ENCODE measurements at regions not wholly inside any gene's neighbourhood (a gene's known extent, or its start where the extent isn't known, plus 50 kb on each side); places are given as distances from the start of the nearest gene placed in this dataset.
"Not testable (repeated sequence)": the region's sequence is repeated elsewhere in the genome, so short reads cannot be mapped to it uniquely, and the experiment has no call there.

DNA sequence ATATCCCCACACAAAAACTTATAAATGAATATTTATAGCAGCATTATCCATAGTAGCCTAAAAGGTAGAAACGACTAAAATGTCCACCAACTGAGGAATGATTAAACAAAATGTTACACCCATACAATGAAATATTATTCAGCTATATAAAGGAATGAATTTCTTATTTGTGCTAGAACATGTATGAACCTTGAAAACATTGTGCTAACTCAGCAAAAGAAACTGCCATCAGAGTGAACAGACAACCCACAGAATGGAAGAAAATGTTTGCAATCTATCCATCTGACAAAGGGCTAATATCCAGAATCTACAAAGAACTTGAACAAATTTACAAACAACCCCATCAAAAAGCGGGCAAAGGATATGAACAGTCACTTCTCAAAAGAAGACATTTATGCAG is 155.3 kb upstream of the DIAPH2 start:
- H3K27me3 ChIP-seq (replicated peaks; ENCODE audit: control insufficient read depth, insufficient read depth, low read length); H3K4me1 ChIP-seq (ENCODE audit: control insufficient read depth, insufficient read depth, low read length); H3K9ac ChIP-seq (ENCODE audit: low read length); H3K4me3 ChIP-seq (ENCODE audit: low read length); H3K36me3 ChIP-seq (ENCODE audit: control insufficient read depth, insufficient read depth, low read length, severe bottlenecking); H3K9me3 ChIP-seq (ENCODE audit: control insufficient read depth, low read length); DNase-seq (ENCODE audit: low read depth): not testable (repeated sequence)

- no peak for DNase-seq (ENCODE audit: low read depth)
- H3K27me3 ChIP-seq (replicated peaks; ENCODE audit: control insufficient read depth, insufficient read depth, low read length) = peaks cover 16% of the 10 kb centered on the region
- H3K9ac ChIP-seq (ENCODE audit: low read length) = no peak overlapping the region
- H3K9me3 ChIP-seq (ENCODE audit: control insufficient read depth, low read length) = no peaks in the 10 kb centered on the region
- no peaks in the 10 kb centered on the region for H3K4me1 ChIP-seq (ENCODE audit: control insufficient read depth, insufficient read depth, low read length)
- no peak overlapping the region for H3K4me3 ChIP-seq (ENCODE audit: low read length)
- H3K36me3 ChIP-seq (ENCODE audit: control insufficient read depth, insufficient read depth, low read length, severe bottlenecking) = no peaks in the 10 kb centered on the region
Observed at GRCh38 chrX:96538104-96538725, 146.4 kb upstream of the DIAPH2 start.

GRCh38 chrX:96540111-96540631 is 144.5 kb upstream of the DIAPH2 start:
- no peaks in the 10 kb centered on the region for H3K36me3 ChIP-seq (ENCODE audit: control insufficient read depth, insufficient read depth, low read length, severe bottlenecking)
- no peaks in the 10 kb centered on the region for H3K4me1 ChIP-seq (ENCODE audit: control insufficient read depth, insufficient read depth, low read length)
- H3K27me3 ChIP-seq (replicated peaks; ENCODE audit: control insufficient read depth, insufficient read depth, low read length) = peaks cover 16% of the 10 kb centered on the region
- H3K9me3 ChIP-seq (ENCODE audit: control insufficient read depth, low read length) = no peaks in the 10 kb centered on the region
- H3K9ac ChIP-seq (ENCODE audit: low read length) = no peak overlapping the region
- DNase-seq (ENCODE audit: low read depth) = no peak
- no peak overlapping the region for H3K4me3 ChIP-seq (ENCODE audit: low read length)

GRCh38 chrX:96546281-96546680 is 138.4 kb upstream of the DIAPH2 start:
- H3K9ac ChIP-seq (ENCODE audit: low read length); H3K36me3 ChIP-seq (ENCODE audit: control insufficient read depth, insufficient read depth, low read length, severe bottlenecking); H3K4me1 ChIP-seq (ENCODE audit: control insufficient read depth, insufficient read depth, low read length); DNase-seq (ENCODE audit: low read depth); H3K9me3 ChIP-seq (ENCODE audit: control insufficient read depth, low read length); H3K4me3 ChIP-seq (ENCODE audit: low read length): not testable (repeated sequence)
- H3K27me3 ChIP-seq (replicated peaks; ENCODE audit: control insufficient read depth, insufficient read depth, low read length) = peaks cover 14% of the 10 kb centered on the region

GRCh38 chrX:96551322-96551872 is 133.2 kb upstream of the DIAPH2 start:
- H3K9me3 ChIP-seq (ENCODE audit: control insufficient read depth, low read length) = no peaks in the 10 kb centered on the region
- no peak overlapping the region for H3K9ac ChIP-seq (ENCODE audit: low read length)
- no peak overlapping the region for H3K4me3 ChIP-seq (ENCODE audit: low read length)
- H3K36me3 ChIP-seq (ENCODE audit: control insufficient read depth, insufficient read depth, low read length, severe bottlenecking) = no peaks in the 10 kb centered on the region
- no peak for DNase-seq (ENCODE audit: low read depth)
- H3K4me1 ChIP-seq (ENCODE audit: control insufficient read depth, insufficient read depth, low read length) = no peaks in the 10 kb centered on the region
- H3K27me3 ChIP-seq (replicated peaks; ENCODE audit: control insufficient read depth, insufficient read depth, low read length) = peaks cover 9% of the 10 kb centered on the region

GRCh38 chrX:96556886-96557285 is 127.8 kb upstream of the DIAPH2 start:
- Histone ChIP-seq H3K4me3 (ENCODE audit: low read length) (peak overlapping the region; percentile 39), H3K9ac (ENCODE audit: low read length) (peak overlapping the region; percentile 27), H3K4me1 (ENCODE audit: control insufficient read depth, insufficient read depth, low read length) (peaks cover under 1% of the 10 kb centered on the region), H3K9me3 (ENCODE audit: control insufficient read depth, low read length) (no peaks in the 10 kb centered on the region), H3K36me3 (ENCODE audit: control insufficient read depth, insufficient read depth, low read length, severe bottlenecking) (no peaks in the 10 kb centered on the region), H3K27me3 (replicated peaks; ENCODE audit: control insufficient read depth, insufficient read depth, low read length) (peaks cover 6% of the 10 kb centered on the region)
- DNase-seq (ENCODE audit: low read depth) = peak; percentile 29

GRCh38 chrX:96561129-96561528 is 123.5 kb upstream of the DIAPH2 start:
- not testable (repeated sequence) for DNase-seq (ENCODE audit: low read depth); H3K36me3 ChIP-seq (ENCODE audit: control insufficient read depth, insufficient read depth, low read length, severe bottlenecking); H3K9ac ChIP-seq (ENCODE audit: low read length); H3K4me3 ChIP-seq (ENCODE audit: low read length); H3K9me3 ChIP-seq (ENCODE audit: control insufficient read depth, low read length); H3K27me3 ChIP-seq (replicated peaks; ENCODE audit: control insufficient read depth, insufficient read depth, low read length)
- peaks cover 25% of the 10 kb centered on the region for H3K4me1 ChIP-seq (ENCODE audit: control insufficient read depth, insufficient read depth, low read length)

GRCh38 chrX:96563646-96564045 is 121.0 kb upstream of the DIAPH2 start:
- peak; percentile 89 for DNase-seq (ENCODE audit: low read depth)

DNA sequence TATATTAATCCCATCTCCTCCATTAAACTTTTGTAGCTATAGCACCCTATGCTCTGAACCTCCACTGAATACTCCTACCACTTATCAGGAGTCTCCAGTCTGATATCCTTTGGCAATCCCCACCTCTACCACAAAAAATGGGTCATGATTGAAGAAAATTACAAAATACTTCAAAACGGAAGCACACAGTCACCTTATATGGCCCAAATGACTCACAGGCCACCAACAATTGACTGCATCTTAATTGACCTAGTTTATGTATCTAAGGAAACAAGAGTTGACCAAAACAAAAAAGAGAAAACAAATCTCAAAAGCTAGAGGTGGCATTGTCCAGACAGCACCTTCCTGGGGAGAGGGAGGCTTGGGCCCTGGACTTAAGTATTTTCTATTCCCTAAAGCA is 120.0 kb upstream of the DIAPH2 start:
- H3K27me3 ChIP-seq (replicated peaks; ENCODE audit: control insufficient read depth, insufficient read depth, low read length) = no peaks in the 10 kb centered on the region
- peaks cover 25% of the 10 kb centered on the region for H3K4me1 ChIP-seq (ENCODE audit: control insufficient read depth, insufficient read depth, low read length)
- H3K36me3 ChIP-seq (ENCODE audit: control insufficient read depth, insufficient read depth, low read length, severe bottlenecking) = no peaks in the 10 kb centered on the region
- DNase-seq (ENCODE audit: low read depth) = peak; percentile 15
- no peaks in the 10 kb centered on the region for H3K9me3 ChIP-seq (ENCODE audit: control insufficient read depth, low read length)
- no peak overlapping the region for H3K4me3 ChIP-seq (ENCODE audit: low read length)
- no peak overlapping the region for H3K9ac ChIP-seq (ENCODE audit: low read length)

More at GRCh38 chrX:96563646-96564045, 121.0 kb upstream of the DIAPH2 start:
- H3K9ac ChIP-seq (ENCODE audit: low read length) = peak overlapping the region; percentile 24
- H3K9me3 ChIP-seq (ENCODE audit: control insufficient read depth, low read length) = no peaks in the 10 kb centered on the region
- peaks cover 25% of the 10 kb centered on the region for H3K4me1 ChIP-seq (ENCODE audit: control insufficient read depth, insufficient read depth, low read length)
- H3K4me3 ChIP-seq (ENCODE audit: low read length) = peak overlapping the region; percentile 4
- H3K27me3 ChIP-seq (replicated peaks; ENCODE audit: control insufficient read depth, insufficient read depth, low read length) = no peaks in the 10 kb centered on the region
- no peaks in the 10 kb centered on the region for H3K36me3 ChIP-seq (ENCODE audit: control insufficient read depth, insufficient read depth, low read length, severe bottlenecking)

- H3K27me3 ChIP-seq (replicated peaks; ENCODE audit: control insufficient read depth, insufficient read depth, low read length) = no peaks in the 10 kb centered on the region
- no peak for DNase-seq (ENCODE audit: low read depth)
- no peaks in the 10 kb centered on the region for H3K9me3 ChIP-seq (ENCODE audit: control insufficient read depth, low read length)
- H3K36me3 ChIP-seq (ENCODE audit: control insufficient read depth, insufficient read depth, low read length, severe bottlenecking) = no peaks in the 10 kb centered on the region
- H3K4me3 ChIP-seq (ENCODE audit: low read length) = no peak overlapping the region
- peaks cover 25% of the 10 kb centered on the region for H3K4me1 ChIP-seq (ENCODE audit: control insufficient read depth, insufficient read depth, low read length)
- H3K9ac ChIP-seq (ENCODE audit: low read length) = no peak overlapping the region
Observed at GRCh38 chrX:96566878-96567277, 117.8 kb upstream of the DIAPH2 start.

DNA sequence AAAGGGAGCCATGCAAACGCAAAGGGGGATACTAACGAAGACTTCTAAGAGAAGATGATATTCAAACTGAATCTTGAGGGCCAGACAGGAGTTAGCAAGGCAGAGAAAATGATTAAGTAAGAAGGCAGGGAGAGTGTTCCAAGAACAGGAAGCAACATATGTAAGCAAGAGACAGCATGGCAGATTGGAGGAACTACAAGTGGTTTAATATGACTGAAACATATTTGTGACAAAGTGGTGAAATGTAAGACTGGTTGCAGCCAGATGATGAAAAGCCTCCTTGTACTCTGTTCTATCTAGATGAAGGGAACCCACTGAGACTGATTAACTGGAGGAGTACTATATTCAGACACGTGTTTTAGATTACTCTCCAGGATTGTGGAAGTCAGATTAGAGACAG is 116.6 kb upstream of the DIAPH2 start:
- Histone ChIP-seq H3K36me3 (ENCODE audit: control insufficient read depth, insufficient read depth, low read length, severe bottlenecking) (no peaks in the 10 kb centered on the region), H3K9ac (ENCODE audit: low read length) (no peak overlapping the region), H3K27me3 (replicated peaks; ENCODE audit: control insufficient read depth, insufficient read depth, low read length) (no peaks in the 10 kb centered on the region), H3K9me3 (ENCODE audit: control insufficient read depth, low read length) (no peaks in the 10 kb centered on the region), H3K4me3 (ENCODE audit: low read length) (no peak overlapping the region), H3K4me1 (ENCODE audit: control insufficient read depth, insufficient read depth, low read length) (peaks cover 13% of the 10 kb centered on the region)
- no peak for DNase-seq (ENCODE audit: low read depth)

- Histone ChIP-seq H3K9ac (ENCODE audit: low read length) (no peak overlapping the region), H3K27me3 (replicated peaks; ENCODE audit: control insufficient read depth, insufficient read depth, low read length) (no peaks in the 10 kb centered on the region), H3K4me1 (ENCODE audit: control insufficient read depth, insufficient read depth, low read length) (peaks cover 8% of the 10 kb centered on the region), H3K9me3 (ENCODE audit: control insufficient read depth, low read length) (no peaks in the 10 kb centered on the region), H3K36me3 (ENCODE audit: control insufficient read depth, insufficient read depth, low read length, severe bottlenecking) (no peaks in the 10 kb centered on the region), H3K4me3 (ENCODE audit: low read length) (no peak overlapping the region)
- DNase-seq (ENCODE audit: low read depth) = no peak
Observed at GRCh38 chrX:96569034-96569433, 115.6 kb upstream of the DIAPH2 start.
